ENCODE measurements at regions not wholly inside any gene's neighbourhood (a gene's known extent, or its start where the extent isn't known, plus 50 kb on each side); places are given as distances from the start of the nearest gene placed in this dataset.

- no peak for DNase-seq
Measured at GRCh38 chr1:14222086-14222485, 376.4 kb upstream of the KAZN start.

- no peak for DNase-seq
Measured at GRCh38 chr1:14228677-14229076, 369.8 kb upstream of the KAZN start.

DNA sequence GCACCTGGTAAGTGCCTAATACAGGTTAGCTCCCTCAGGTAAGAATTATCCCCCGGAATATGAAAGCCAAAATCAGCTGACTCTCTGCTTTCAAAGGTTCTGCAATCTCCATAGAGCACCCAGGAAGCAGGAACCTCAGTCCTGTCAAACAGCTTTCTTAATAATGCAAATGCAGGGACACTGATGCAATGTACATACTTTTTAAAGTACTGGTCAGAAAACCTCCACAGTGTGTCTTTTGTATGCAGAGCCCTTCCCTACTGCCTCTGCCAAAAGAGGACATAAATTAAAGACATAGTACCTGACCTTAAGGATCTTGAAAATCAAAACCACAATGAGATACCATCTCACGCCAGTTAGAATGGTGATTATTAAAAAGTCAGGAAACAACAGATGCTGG lies 365.0 kb upstream of the KAZN start:
- DNase-seq = no peak

- no peak for DNase-seq
Measured at GRCh38 chr1:14236097-14236496, 362.4 kb upstream of the KAZN start.

- DNase-seq = no peak
Measured at GRCh38 chr1:14238472-14239307, 359.8 kb upstream of the KAZN start.

DNA sequence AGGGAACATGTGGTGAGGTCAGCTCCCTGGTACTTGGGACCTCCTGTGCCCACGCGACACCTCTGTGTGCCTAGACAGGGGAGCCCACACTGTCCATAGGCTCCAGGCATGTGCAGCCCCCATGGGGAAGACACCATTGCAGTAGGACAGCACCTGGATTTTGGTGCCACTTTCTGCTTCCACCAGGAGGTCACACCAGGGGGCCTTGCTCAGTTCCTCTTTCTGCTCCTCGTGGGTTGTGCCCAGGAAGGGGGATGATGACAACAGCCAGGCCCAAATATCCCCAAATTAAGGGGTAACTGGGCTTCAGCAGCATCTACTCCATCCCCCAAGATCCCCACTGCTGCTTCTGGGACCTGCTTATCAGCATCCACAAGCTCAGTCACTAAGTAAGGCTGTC lies 358.2 kb upstream of the KAZN start:
- no peak for DNase-seq

DNA sequence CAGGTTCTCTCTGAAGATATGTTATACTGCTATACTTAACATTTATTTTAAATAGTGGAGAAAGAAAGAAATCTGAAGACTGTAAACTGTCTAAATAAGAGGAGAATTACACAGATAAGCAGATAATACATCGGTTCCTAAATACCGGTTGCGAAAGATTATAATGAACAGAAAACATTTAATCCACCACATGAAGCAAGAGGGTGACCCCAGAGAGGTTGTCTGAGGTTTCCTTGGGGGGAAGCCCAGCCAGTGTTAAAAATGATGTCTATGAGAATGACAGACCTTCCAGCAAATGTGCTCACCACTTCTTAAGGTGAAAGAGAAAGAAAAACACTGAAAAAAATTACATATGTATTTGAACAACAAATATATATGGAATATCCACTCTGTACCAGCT lies 356.4 kb upstream of the KAZN start:
- no peak for DNase-seq

GRCh38 chr1:14242870-14243269 lies 355.6 kb upstream of the KAZN start:
- DNase-seq = no peak

GRCh38 chr1:14245954-14246353 lies 352.5 kb upstream of the KAZN start:
- no peak for DNase-seq

DNA sequence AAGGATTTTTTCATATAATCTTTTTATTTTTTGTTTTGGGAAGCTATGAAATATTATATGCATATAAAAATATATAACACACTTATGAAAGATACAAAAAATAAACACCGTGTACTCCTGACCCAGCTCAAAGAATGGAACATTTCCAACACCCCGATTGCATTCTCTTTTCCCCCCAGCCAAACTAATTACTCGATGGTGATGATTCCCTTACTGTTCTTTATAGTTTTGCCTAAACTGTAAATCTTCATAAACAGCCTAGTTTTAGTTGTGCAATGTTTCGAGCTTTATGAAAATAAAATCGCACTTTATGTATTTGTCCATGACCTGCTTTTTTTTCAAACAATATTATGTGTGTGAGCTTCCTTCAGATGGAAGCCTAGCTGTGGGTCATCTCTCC lies 352.0 kb upstream of the KAZN start:
- no peak for DNase-seq

DNA sequence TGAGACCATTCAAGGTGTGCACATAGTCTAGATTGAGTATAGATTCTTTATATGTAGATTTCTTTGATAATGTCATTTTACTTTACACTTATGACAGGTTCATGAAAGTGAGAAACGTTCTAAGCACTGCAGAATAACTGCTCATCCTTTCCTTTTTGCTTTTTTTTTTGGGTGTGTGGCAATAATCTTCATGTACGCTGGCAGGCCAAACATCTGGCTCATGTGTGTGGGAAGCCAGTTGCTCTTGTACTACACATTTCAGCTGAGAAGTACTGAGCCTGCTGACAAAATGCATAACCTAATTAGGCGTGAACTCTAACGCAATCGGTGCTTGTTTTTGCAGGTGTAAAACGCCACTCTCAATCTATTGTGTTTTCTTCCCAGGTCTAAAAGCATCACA lies 350.8 kb upstream of the KAZN start:
- no peak for DNase-seq

DNA sequence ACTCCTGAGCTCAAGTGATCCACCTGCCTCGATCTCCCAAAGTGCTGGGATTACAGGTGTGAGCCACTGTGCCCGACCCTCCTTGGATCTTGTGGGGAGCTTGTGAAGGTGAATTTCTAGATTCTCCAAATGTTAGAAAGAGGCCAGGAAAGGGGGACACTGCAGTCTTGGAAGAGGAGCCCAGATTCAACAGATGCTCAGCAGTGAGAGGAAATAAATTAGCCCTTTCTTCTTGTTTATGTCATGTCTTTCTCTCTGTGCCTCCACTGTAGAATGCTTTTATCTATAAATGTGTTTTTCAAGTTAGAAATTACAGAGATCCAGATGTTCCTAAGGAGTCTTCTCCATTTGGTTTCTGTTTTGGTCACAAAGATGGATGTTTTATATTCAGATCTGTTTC lies 346.6 kb upstream of the KAZN start:
- no peak for DNase-seq

- DNase-seq = no peak
Measured at GRCh38 chr1:14253676-14254075, 344.8 kb upstream of the KAZN start.

DNA sequence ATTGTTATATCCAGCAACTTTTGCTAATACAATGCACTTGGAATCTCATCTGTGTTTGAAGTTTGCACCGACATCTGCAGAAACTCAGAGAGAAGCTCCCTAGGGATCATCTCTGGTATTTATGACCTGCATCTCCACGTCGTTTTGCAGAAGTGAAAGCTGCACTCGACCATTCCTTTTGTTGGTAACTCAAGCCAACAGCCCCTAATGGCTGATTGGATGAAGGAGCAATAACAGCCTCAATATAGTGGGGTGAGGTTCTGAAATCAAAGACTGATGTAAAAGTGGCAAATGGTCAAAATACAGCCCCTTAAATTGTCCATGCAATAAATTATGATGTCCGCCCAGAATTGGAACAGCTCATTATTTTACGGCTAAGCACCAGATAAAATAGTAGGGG lies 344.2 kb upstream of the KAZN start:
- DNase-seq = no peak

- no peak for DNase-seq
Measured at GRCh38 chr1:14255233-14255632, 343.3 kb upstream of the KAZN start.

DNA sequence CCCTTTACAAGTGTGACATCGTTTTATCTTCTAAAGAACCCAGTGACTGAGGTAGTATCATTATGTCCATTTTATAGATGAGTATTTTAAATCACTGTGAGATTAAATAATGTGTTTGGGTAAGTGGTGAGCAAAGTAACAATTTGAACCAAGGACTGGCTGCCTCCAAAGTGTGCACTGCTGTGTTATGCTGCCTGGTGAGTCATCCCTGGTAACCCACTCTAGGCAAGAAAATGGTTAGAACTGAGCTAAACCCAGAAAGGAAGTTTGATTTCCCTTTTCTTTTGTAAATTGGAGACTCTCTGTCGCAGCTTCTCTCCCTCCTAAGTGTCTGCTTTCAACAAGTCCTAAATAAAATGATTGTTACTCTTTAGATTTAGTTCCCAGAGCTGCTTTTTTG lies 342.8 kb upstream of the KAZN start:
- no peak for DNase-seq

DNA sequence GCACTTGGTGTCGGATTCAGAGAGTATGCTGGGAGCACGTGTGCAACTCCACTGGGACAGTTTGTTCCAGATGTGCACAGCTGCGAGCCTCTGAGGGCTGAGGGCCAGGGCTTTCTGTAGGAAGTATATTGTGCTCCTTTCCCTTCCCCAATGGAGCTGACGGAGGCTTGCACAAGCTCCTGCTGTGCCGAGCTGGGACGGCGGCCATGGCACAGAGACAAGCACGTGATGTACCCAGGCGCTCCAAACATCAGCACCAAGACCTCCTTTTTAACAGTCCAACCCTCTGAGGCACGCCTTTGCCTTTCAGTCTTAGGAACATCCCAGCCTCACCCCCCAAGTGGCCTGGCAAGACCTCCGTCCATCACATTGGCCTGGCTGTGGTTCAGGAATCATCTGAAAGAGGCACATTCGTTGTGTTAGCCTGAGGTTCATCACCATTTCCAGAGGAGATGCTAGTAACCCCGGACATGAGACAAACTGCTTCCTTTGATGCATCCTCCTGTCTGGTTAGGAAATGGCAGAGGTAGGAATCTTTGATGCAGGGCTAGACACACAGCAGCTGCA lies 339.2 kb upstream of the KAZN start:
- no peak for DNase-seq

DNA sequence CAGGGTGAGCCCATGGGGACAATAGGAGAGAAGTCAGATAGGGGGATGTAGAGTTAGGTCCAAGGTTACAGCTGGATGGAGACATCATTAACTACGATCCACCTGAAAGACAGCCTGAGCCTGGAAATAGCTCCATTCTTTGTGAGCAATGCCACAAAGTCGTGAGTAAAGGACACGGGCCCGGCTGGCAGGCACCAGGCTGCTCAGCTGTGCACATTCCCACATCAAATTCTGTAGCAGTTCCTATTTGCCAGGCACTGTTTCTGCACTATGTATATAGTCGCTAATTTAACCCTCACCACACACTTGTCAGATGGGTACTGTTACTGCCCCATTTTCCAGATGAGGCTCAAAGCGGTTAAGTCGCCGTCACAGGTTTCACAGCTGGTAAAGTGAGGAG lies 338.0 kb upstream of the KAZN start:
- DNase-seq = no peak

DNA sequence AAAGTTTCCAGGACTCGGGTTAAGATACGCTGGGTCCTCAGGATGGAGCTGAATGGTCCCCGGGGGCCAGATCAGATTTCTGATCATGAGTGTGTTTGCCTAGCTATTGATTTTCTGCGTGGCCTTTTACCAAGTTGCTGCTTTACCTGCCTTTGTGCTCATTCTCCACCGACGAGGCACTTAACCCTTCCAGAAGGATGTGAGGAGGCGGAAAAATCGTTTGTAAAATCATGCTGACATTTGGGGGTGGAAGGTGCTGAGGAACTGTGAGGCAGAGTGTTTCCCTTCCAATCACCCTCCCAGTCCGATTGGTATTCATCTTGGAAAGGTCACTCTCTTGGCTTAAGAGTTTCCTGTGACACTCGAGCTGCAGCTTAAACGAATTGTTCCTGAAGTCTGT lies 337.1 kb upstream of the KAZN start:
- no peak for DNase-seq

- no peak for DNase-seq
Measured at GRCh38 chr1:14262637-14263036, 335.8 kb upstream of the KAZN start.

- no peak for DNase-seq
Measured at GRCh38 chr1:14263225-14263624, 335.3 kb upstream of the KAZN start.

DNA sequence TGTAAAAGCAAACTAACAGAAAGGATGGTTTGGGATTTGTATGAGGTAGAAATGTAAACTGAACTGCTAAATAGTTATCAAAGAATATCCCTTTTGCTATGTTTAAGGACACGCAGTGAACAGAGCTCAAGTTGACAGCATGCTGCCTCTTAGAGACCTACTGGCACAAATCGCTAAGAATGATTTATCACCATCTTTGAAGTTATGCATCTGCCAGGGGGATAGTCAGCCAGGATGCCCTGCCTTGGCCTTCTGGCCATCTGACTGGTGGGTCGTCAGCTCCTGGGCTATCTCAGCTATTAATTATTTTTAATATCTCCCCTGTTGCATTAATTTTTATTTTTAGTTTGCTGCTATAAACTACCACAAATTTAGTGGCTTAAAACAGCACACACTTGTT lies 334.8 kb upstream of the KAZN start:
- DNase-seq = no peak

GRCh38 chr1:14265495-14265894 lies 333.0 kb upstream of the KAZN start:
- no peak for DNase-seq

DNA sequence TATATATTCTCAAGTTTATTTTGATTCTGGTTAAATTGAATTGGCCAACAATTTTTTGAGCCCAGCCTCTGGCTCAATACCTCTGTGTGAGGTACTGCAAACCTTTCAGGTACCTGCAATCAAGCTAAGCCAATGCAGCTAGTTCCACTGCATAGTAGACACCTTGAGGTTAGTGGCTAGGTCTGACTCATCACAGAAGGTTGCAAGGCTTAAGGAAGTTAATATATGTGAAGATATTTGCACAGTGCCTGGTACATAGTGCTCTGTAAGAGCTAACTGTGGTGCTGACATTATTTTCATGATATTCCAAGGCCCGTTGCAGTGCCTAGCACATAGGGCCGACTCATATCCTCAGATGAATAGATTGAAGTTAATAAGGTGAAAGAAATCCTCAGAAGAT lies 330.5 kb upstream of the KAZN start:
- DNase-seq = no peak

DNA sequence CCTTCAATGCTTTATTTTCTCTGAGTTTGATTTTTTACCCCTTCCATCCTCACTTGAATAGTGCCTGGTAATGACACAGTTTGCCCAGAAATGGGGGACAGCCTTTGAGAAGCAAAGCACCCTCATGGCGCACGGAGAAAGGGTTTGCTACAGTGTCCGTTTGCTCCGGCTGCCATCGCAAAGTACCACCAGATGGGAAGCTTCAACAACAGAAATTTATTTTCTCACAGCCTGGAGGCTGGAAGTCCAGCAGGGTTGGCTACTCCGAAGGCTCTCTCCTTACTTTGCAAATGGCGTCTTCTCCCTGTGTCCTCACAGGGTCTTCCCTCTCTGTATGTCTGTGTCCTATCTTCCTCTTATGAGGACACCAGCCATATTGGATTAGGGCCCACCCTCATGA lies 327.7 kb upstream of the KAZN start:
- no peak for DNase-seq
